SK-N-SH (cell line): ENCODE measurements at regions not wholly inside any gene's neighbourhood (a gene's known extent, or its start where the extent isn't known, plus 50 kb on each side); places are given as distances from the start of the nearest gene placed in this dataset.

Experiments
- CTCF ChIA-PET: fragments of 300-600, 350-600 bp; formaldehyde crosslinking; extraction: SDS; loops from one replicate; lab custom pipeline; 2021; lab: Yijun Ruan, JAX
- POLR2A ChIA-PET: fragments of 350-600 bp; sonication (Branson Sonifier 250); formaldehyde crosslinking; extraction: SDS; loops from one replicate; lab custom pipeline; 2020; ENCODE audit warnings: antibody characterized with exemption, inconsistent platforms; lab: Yijun Ruan, JAX
- DNase-seq: peaks from one replicate; pipeline ENCODE4 v3.0.0; 2012
- H2AFZ ChIP-seq: fragments of 200-600 bp; sonication (generic); 2 replicates; pipeline ENCODE4 v1.8.1; 2016; ENCODE audit warnings: antibody characterized with exemption, mild to moderate bottlenecking, low read depth
- H3F3A ChIP-seq: fragments of 200-600 bp; sonication (generic); replicated peaks from 2 replicates; pipeline ENCODE3; 2016; ENCODE audit warnings: antibody characterized with exemption, mild to moderate bottlenecking; ENCODE audit not compliant: insufficient read depth
- H3K27ac ChIP-seq, 2 experiments: fragments of 200-500 bp in 1 of 2; fragments of 200-600 bp in 1 of 2; sonication (Bioruptor generic) in 1 of 2; sonication (generic), shearing (Covaris generic) in 1 of 2; 2 replicates each; pipeline versions ENCODE4 v1.5.1 to v1.6.1; 2014 to 2016; ENCODE audit warnings: low read depth in 2 of 2, inconsistent platforms in 1 of 2, low read length in 1 of 2, mild to moderate bottlenecking in 1 of 2, mixed read lengths in 1 of 2
- H3K27me3 ChIP-seq: fragments of 200-600 bp; sonication (generic), shearing (Covaris generic); 2 replicates; pipeline ENCODE4 v1.6.1; 2016; ENCODE audit warnings: mixed run types; ENCODE audit not compliant: insufficient read depth
- H3K36me3 ChIP-seq, 2 experiments: fragments of 200-500 bp in 1 of 2; fragments of 200-600 bp in 1 of 2; sonication (Bioruptor generic) in 1 of 2; sonication (generic) in 1 of 2; replicated peaks in 1 of 2; 2 replicates each; pipeline versions ENCODE3 to v1.5.1; 2014 to 2016; ENCODE audit warnings: low read length in 1 of 2, mild to moderate bottlenecking in 1 of 2; ENCODE audit not compliant: insufficient read depth in 2 of 2, control insufficient read depth in 1 of 2
- H3K4me1 ChIP-seq, 2 experiments: fragments of 200-500 bp in 1 of 2; fragments of 200-600 bp in 1 of 2; sonication (Bioruptor generic) in 1 of 2; sonication (generic), shearing (Covaris generic) in 1 of 2; 2 replicates each; pipeline versions ENCODE4 v1.5.1 to v1.6.1; 2014 to 2016; ENCODE audit warnings: low read depth in 1 of 2, low read length in 1 of 2, mixed run types in 1 of 2; ENCODE audit not compliant: insufficient read depth in 2 of 2, control insufficient read depth in 1 of 2
- H3K4me2 ChIP-seq: fragments of 200-600 bp; sonication (generic), shearing (Covaris generic); 2 replicates; pipeline ENCODE4 v1.6.1; 2017; ENCODE audit warnings: mixed run types
- H3K4me3 ChIP-seq, 2 experiments: fragments of 200-500 bp in 1 of 2; fragments of 200-600 bp in 1 of 2; sonication (Bioruptor generic) in 1 of 2; sonication (generic), shearing (Covaris generic) in 1 of 2; 2 replicates each; pipeline versions ENCODE4 v1.5.1 to v1.8.1; 2014 to 2016; ENCODE audit warnings: low read depth in 2 of 2, inconsistent platforms in 1 of 2, low read length in 1 of 2, mild to moderate bottlenecking in 1 of 2, mixed read lengths in 1 of 2, moderate library complexity in 1 of 2
- H3K79me2 ChIP-seq: fragments of 200-600 bp; sonication (generic); 2 replicates; pipeline ENCODE4 v1.8.1; 2017; ENCODE audit warnings: mild to moderate bottlenecking; ENCODE audit not compliant: insufficient read depth
- H3K9ac ChIP-seq: fragments of 200-600 bp; sonication (generic); 2 replicates; pipeline ENCODE4 v1.6.1; 2017; ENCODE audit warnings: mixed run types
- H3K9me2 ChIP-seq: fragments of 200-600 bp; sonication (generic); 2 replicates; pipeline ENCODE4 v1.6.1; 2017; ENCODE audit warnings: mixed run types
- H3K9me3 ChIP-seq: fragments of 200-600 bp; sonication (generic); 2 replicates; pipeline ENCODE4 v1.6.1; 2017; ENCODE audit warnings: mixed run types, mild to moderate bottlenecking, moderate library complexity
- H4K20me1 ChIP-seq: fragments of 200-600 bp; sonication (generic); 2 replicates; pipeline ENCODE4 v1.6.1; 2017; ENCODE audit warnings: mild to moderate bottlenecking, mixed run types; ENCODE audit not compliant: insufficient read depth
- CHD2 ChIP-seq: fragments of 150-350 bp; IDR thresholded peaks from 2 replicates; pipeline ENCODE4 v1.6.1; 2018; ENCODE audit warnings: low read length; ENCODE audit not compliant: partially characterized antibody
- CTCF ChIP-seq: fragments of 200-600 bp; sonication (generic); IDR thresholded peaks from 2 replicates; pipeline ENCODE4 v1.6.1; 2017; ENCODE audit warnings: antibody characterized with exemption, mild to moderate bottlenecking, moderate library complexity
- ELF1 ChIP-seq: IDR thresholded peaks from 2 replicates; pipeline ENCODE4 v1.4.0; 2012
- EP300 ChIP-seq, 2 experiments: IDR thresholded peaks; 2 replicates each; pipeline versions ENCODE4 v1.4.0 to v1.6.1; 2012; ENCODE audit warnings: borderline replicate concordance in 1 of 2, low read depth in 1 of 2, low read length in 1 of 2
- FOSL2 ChIP-seq: IDR thresholded peaks from 2 replicates; pipeline ENCODE4 v1.4.0; 2012; ENCODE audit warnings: low read depth, mild to moderate bottlenecking, moderate library complexity, borderline replicate concordance
- FOXJ3 ChIP-seq: sonication (generic); formaldehyde crosslinking; IDR thresholded peaks from 2 replicates; pipeline ENCODE4 v1.5.1; 2020; ENCODE audit warnings: mild to moderate bottlenecking, missing genetic modification reagents
- NRF1 ChIP-seq: IDR thresholded peaks from 2 replicates; pipeline ENCODE4 v1.6.1; 2012; ENCODE audit warnings: low read depth, mild to moderate bottlenecking, low read length
- PBX3 ChIP-seq: IDR thresholded peaks from 2 replicates; pipeline ENCODE4; 2012
- RFX5 ChIP-seq: IDR thresholded peaks from 2 replicates; pipeline ENCODE4 v1.6.1; 2012; ENCODE audit warnings: mild to moderate bottlenecking, improper control_type of control experiment, low read length
- SIN3A ChIP-seq: IDR thresholded peaks from 2 replicates; pipeline ENCODE4 v1.6.1; 2012; ENCODE audit warnings: low read depth, mild to moderate bottlenecking, low read length, moderate library complexity, borderline replicate concordance
- SMC3 ChIP-seq: IDR thresholded peaks from 2 replicates; pipeline ENCODE4 v1.6.1; 2012; ENCODE audit warnings: low read depth, low read length, improper control_type of control experiment
- TCF12 ChIP-seq: IDR thresholded peaks from 2 replicates; pipeline ENCODE4 v1.4.0; 2012
- TEAD4 ChIP-seq: IDR thresholded peaks from 2 replicates; pipeline ENCODE4 v1.4.0; 2012; ENCODE audit warnings: mild to moderate bottlenecking, borderline replicate concordance; ENCODE audit not compliant: insufficient read depth
- USF1 ChIP-seq: IDR thresholded peaks from 2 replicates; pipeline ENCODE4 v1.4.0; 2012; ENCODE audit warnings: low read depth, borderline replicate concordance
- YY1 ChIP-seq: IDR thresholded peaks from 2 replicates; pipeline ENCODE4 v1.4.0; 2012; ENCODE audit warnings: low read depth, mild to moderate bottlenecking
- WGBS: methylation state at CpG from one replicate; pipeline ENCODE4 v1.1.6; 2017; ENCODE audit warnings: low lambda C conversion rate; 5-methylcytosine and 5-hydroxymethylcytosine counted together
- TF ChIP-seq, protein P1 (sequence below): IDR thresholded peaks from 2 replicates; pipeline ENCODE4 v1.4.0; 2012; ENCODE audit warnings: low read depth
- TF ChIP-seq, protein P2 (sequence below): IDR thresholded peaks from 2 replicates; pipeline ENCODE4 v1.6.1; 2012; ENCODE audit warnings: mild to moderate bottlenecking, low read depth, low read length, moderate library complexity

- POLR2A ChIA-PET: no interaction called here
- no peak overlapping the region for H3K27ac ChIP-seq
- 0% methylated on average over 3 of the region's 3 CpGs for WGBS
Observed at GRCh38 chr2:220646424-220646823, 925.7 kb downstream of the EPHA4 start.

GRCh38 chr2:220648628-220649027, 923.5 kb downstream of the EPHA4 start:
- no peaks in the 10 kb centered on the region for H3F3A ChIP-seq
- H3K36me3 ChIP-seq: no peaks in the 10 kb centered on the region
- H3K9me2 ChIP-seq: no peaks in the 10 kb centered on the region
- H3K27me3 ChIP-seq: no peaks in the 10 kb centered on the region
- no peak overlapping the region for H3K4me2 ChIP-seq
- no peak overlapping the region for H3K9ac ChIP-seq
- POLR2A ChIA-PET: no interaction called here
- no peak for DNase-seq
- no peak overlapping the region for H3K4me3 ChIP-seq
- H3K27ac ChIP-seq: no peak overlapping the region
- WGBS: 12% methylated on average over 2 of the region's 2 CpGs
- H4K20me1 ChIP-seq: no peaks in the 10 kb centered on the region
- CTCF ChIA-PET: no interaction called here
- no peaks in the 10 kb centered on the region for H3K79me2 ChIP-seq
- H3K4me1 ChIP-seq: no peaks in the 10 kb centered on the region
- TF ChIP-seq TEAD4 (no peak), FOXJ3 (CRISPR knock-in tag) (no peak)
- H3K9me3 ChIP-seq: no peaks in the 10 kb centered on the region
- no peak overlapping the region for H2AFZ ChIP-seq

More at GRCh38 chr2:220646424-220646823, 925.7 kb downstream of the EPHA4 start:
- no peaks in the 10 kb centered on the region for H3F3A ChIP-seq
- TF ChIP-seq ELF1 (no peak), RFX5 (no peak), USF1 (no peak), SMC3 (no peak), YY1 (no peak), CHD2 (no peak), FOSL2 (no peak), SIN3A (no peak), EP300 (IDR thresholded peaks at IDR 0.05; ENCODE audit: borderline replicate concordance in 1 of 2, low read depth in 1 of 2, low read length in 1 of 2) (no peak)
- TF ChIP-seq, protein P1, sequence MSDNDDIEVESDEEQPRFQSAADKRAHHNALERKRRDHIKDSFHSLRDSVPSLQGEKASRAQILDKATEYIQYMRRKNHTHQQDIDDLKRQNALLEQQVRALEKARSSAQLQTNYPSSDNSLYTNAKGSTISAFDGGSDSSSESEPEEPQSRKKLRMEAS: no peak
- TF ChIP-seq, all 33 proteins: peak for 0
- Histone ChIP-seq H3K9ac (no peak overlapping the region), H3K4me2 (no peak overlapping the region), H3K9me2 (no peaks in the 10 kb centered on the region), H3K4me1 (no peaks in the 10 kb centered on the region), H3K4me3 (no peak overlapping the region), H3K27me3 (no peaks in the 10 kb centered on the region), H4K20me1 (no peaks in the 10 kb centered on the region), H2AFZ (no peak overlapping the region), H3K9me3 (no peaks in the 10 kb centered on the region), H3K36me3 (no peaks in the 10 kb centered on the region), H3K79me2 (no peaks in the 10 kb centered on the region)
- CTCF ChIA-PET: no interaction called here
- no peak for DNase-seq

- Histone ChIP-seq H3K27me3 (no peaks in the 10 kb centered on the region), H3K4me3 (no peak overlapping the region), H3K9me3 (no peaks in the 10 kb centered on the region), H2AFZ (no peak overlapping the region), H4K20me1 (no peaks in the 10 kb centered on the region), H3K9me2 (no peaks in the 10 kb centered on the region), H3K36me3 (no peaks in the 10 kb centered on the region), H3F3A (no peaks in the 10 kb centered on the region), H3K9ac (no peak overlapping the region), H3K79me2 (no peaks in the 10 kb centered on the region), H3K4me1 (no peaks in the 10 kb centered on the region), H3K4me2 (no peak overlapping the region), H3K27ac (no peak overlapping the region)
- DNase-seq: no peak
- ChIA-PET POLR2A (no interaction called here), CTCF (no interaction called here)
- 15% methylated on average over 2 of the region's 2 CpGs for WGBS
- TF ChIP-seq CTCF (no peak), PBX3 (no peak), TCF12 (no peak), NRF1 (no peak)
- TF ChIP-seq, protein P2, sequence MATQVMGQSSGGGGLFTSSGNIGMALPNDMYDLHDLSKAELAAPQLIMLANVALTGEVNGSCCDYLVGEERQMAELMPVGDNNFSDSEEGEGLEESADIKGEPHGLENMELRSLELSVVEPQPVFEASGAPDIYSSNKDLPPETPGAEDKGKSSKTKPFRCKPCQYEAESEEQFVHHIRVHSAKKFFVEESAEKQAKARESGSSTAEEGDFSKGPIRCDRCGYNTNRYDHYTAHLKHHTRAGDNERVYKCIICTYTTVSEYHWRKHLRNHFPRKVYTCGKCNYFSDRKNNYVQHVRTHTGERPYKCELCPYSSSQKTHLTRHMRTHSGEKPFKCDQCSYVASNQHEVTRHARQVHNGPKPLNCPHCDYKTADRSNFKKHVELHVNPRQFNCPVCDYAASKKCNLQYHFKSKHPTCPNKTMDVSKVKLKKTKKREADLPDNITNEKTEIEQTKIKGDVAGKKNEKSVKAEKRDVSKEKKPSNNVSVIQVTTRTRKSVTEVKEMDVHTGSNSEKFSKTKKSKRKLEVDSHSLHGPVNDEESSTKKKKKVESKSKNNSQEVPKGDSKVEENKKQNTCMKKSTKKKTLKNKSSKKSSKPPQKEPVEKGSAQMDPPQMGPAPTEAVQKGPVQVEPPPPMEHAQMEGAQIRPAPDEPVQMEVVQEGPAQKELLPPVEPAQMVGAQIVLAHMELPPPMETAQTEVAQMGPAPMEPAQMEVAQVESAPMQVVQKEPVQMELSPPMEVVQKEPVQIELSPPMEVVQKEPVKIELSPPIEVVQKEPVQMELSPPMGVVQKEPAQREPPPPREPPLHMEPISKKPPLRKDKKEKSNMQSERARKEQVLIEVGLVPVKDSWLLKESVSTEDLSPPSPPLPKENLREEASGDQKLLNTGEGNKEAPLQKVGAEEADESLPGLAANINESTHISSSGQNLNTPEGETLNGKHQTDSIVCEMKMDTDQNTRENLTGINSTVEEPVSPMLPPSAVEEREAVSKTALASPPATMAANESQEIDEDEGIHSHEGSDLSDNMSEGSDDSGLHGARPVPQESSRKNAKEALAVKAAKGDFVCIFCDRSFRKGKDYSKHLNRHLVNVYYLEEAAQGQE: no peak
Observed at GRCh38 chr2:220653776-220654175, 918.3 kb downstream of the EPHA4 start.
